ENCODE measurements at regions not wholly inside any gene's neighbourhood (a gene's known extent, or its start where the extent isn't known, plus 50 kb on each side); places are given as distances from the start of the nearest gene placed in this dataset.

GRCh38 chr13:99792079-99792921, 179.3 kb downstream of the ZIC5 start:
- no peak overlapping the region for H2BK20ac ChIP-seq (ENCODE audit: low read depth, low read length, poor library complexity, severe bottlenecking)
- H2BK15ac ChIP-seq (ENCODE audit: low read depth, low read length) = no peak overlapping the region
- peaks cover 6% of the 10 kb centered on the region; the same call in 1 of the 2 replicates for H3K4me1 ChIP-seq (ENCODE audit: insufficient read depth, low read length)
- H2AK5ac ChIP-seq (ENCODE audit: insufficient read length, low read length) = no peak overlapping the region
- Mint-ChIP-seq H3K9me3 (peaks cover 2% of the 10 kb centered on the region in 2 experiments; a peak in 3 of 5 replicates), H3K27me3 (ENCODE audit: low read depth) (no peaks in the 10 kb centered on the region), H3K36me3 (ENCODE audit: insufficient read depth in 1 of 3, low read depth in 3 of 3) (peaks cover 2 to 8% (median 6%) of the 10 kb centered on the region in 3 experiments; a peak in 6 of 7 replicates), H3K27ac (peak overlapping the region; percentile 30 to 85 (median 40); a peak in 5 of 7 replicates), H3K4me1 (peaks cover 43 to 49% of the 10 kb centered on the region in 2 experiments), H3K4me3 (no peak overlapping the region)
- no peak for TF ChIP-seq CTCF (conservative IDR thresholded peaks at IDR 0.05)
- no peak overlapping the region for H3K9ac ChIP-seq (ENCODE audit: extremely low read depth, insufficient read length, low read length)
- H3K4me2 ChIP-seq (ENCODE audit: insufficient read depth, insufficient read length, low read length) = no peak overlapping the region
- H4K8ac ChIP-seq (replicated peaks; ENCODE audit: insufficient read length, low read depth, low read length) = no peak overlapping the region
- no peak overlapping the region for H3K23ac ChIP-seq (ENCODE audit: insufficient read length, low read depth, low read length)
- H3T11ph ChIP-seq (ENCODE audit: low read length) = no peak overlapping the region
- no peaks in the 10 kb centered on the region for H3K79me2 ChIP-seq (ENCODE audit: insufficient read depth, low read length)
- no peaks in the 10 kb centered on the region for H3K23me2 ChIP-seq (ENCODE audit: insufficient read length, low read depth, low read length, poor library complexity, severe bottlenecking)
- H3K79me1 ChIP-seq (ENCODE audit: insufficient read depth, low read depth, low read length, poor library complexity, severe bottlenecking) = no peaks in the 10 kb centered on the region
- no peak overlapping the region for H4K91ac ChIP-seq (ENCODE audit: insufficient read length, low read depth, low read length)
- H2BK5ac ChIP-seq (ENCODE audit: insufficient read length, low read length) = no peak overlapping the region
- no peak overlapping the region for H2AFZ ChIP-seq (ENCODE audit: low read length)
- H3K18ac ChIP-seq (ENCODE audit: insufficient read length, low read depth, low read length) = no peak overlapping the region
- peak; percentile 44 for DNase-seq
- H4K5ac ChIP-seq (ENCODE audit: insufficient read length, low read depth, low read length) = no peak overlapping the region
- no peak overlapping the region for H2BK12ac ChIP-seq (ENCODE audit: insufficient read length, low read depth, low read length)
- H3K9me3 ChIP-seq (ENCODE audit: control insufficient read depth, low read depth, low read length) = no peaks in the 10 kb centered on the region
- H3K14ac ChIP-seq (ENCODE audit: insufficient read depth, low read length) = no peak overlapping the region
- H4K20me1 ChIP-seq (ENCODE audit: control insufficient read depth, insufficient read depth, insufficient read length) = no peaks in the 10 kb centered on the region
- H3K4ac ChIP-seq (ENCODE audit: low read depth, low read length) = no peak overlapping the region
- H2BK120ac ChIP-seq (ENCODE audit: low read depth, low read length, poor library complexity, severe bottlenecking) = no peak overlapping the region
- no peak overlapping the region for H3K56ac ChIP-seq (ENCODE audit: insufficient read length, low read depth, low read length)
- H3K27me3 ChIP-seq (ENCODE audit: insufficient read depth, low read length) = no peaks in the 10 kb centered on the region
- H3K27ac ChIP-seq (ENCODE audit: insufficient read length, low read depth, low read length) = no peak overlapping the region
- WGBS (ENCODE audit: extremely low coverage, insufficient read length, low lambda C conversion rate) = no CpG with 5 or more reads among the region's 10 CpGs

Data from H9 (cell line).